Omental fat pad (tissue), 3 donors: ENCODE measurements at regions not wholly inside any gene's neighbourhood (a gene's known extent, or its start where the extent isn't known, plus 50 kb on each side); places are given as distances from the start of the nearest gene placed in this dataset.

Source experiments
- ATAC-seq: fragments of 150-250 bp; one replicate; pipeline ENCODE4 v1.9.1; 2016; ENCODE audit warnings: mild to moderate bottlenecking, moderate library complexity; ENCODE audit not compliant: low FRiP score
- DNase-seq: peaks from one replicate; pipeline ENCODE4 v3.0.0-alpha.2; 2019; ENCODE audit warnings: low spot score
- CTCF ChIP-seq, 3 donors: fragments of 450-650 bp; IDR thresholded peaks; one replicate each; pipeline ENCODE4 v1.5.1; 2016 to 2017; ENCODE audit warnings: antibody characterized with exemption in 3 of 3, mild to moderate bottlenecking in 3 of 3, moderate library complexity in 2 of 3

GRCh38 chr20:20808016-20808415 is 95.6 kb upstream of the RALGAPA2 start:
- no peak for TF ChIP-seq CTCF (IDR thresholded peaks at IDR 0.05)

GRCh38 chr20:20806121-20807095 is 94.0 kb upstream of the RALGAPA2 start:
- ATAC-seq (no peak), DNase-seq (no peak)
- no peak for TF ChIP-seq CTCF (IDR thresholded peaks at IDR 0.05)

More at GRCh38 chr20:20808016-20808415, 95.6 kb upstream of the RALGAPA2 start:
- DNase-seq (no peak), ATAC-seq (no peak)

GRCh38 chr20:20803011-20803410 is 90.6 kb upstream of the RALGAPA2 start:
- no peak for ATAC-seq
- no peak for DNase-seq
- TF ChIP-seq CTCF (IDR thresholded peaks at IDR 0.05) = no peak

GRCh38 chr20:20802328-20802727 is 89.9 kb upstream of the RALGAPA2 start:
- ATAC-seq = no peak
- DNase-seq = no peak
- no peak for TF ChIP-seq CTCF (IDR thresholded peaks at IDR 0.05)

GRCh38 chr20:20799716-20800312 is 87.4 kb upstream of the RALGAPA2 start:
- no peak for TF ChIP-seq CTCF (IDR thresholded peaks at IDR 0.05)
- ATAC-seq (no peak), DNase-seq (no peak)

- DNase-seq (no peak), ATAC-seq (no peak)
These were observed 85.3 kb upstream of the RALGAPA2 start for GRCh38 chr20:20797521-20798310.

More at GRCh38 chr20:20797521-20798310, 85.3 kb upstream of the RALGAPA2 start:
- TF ChIP-seq CTCF (IDR thresholded peaks at IDR 0.05) = no peak
